Esophagus mucosa (tissue), 1 donor: ENCODE measurements at regions not wholly inside any gene's neighbourhood (a gene's known extent, or its start where the extent isn't known, plus 50 kb on each side); places are given as distances from the start of the nearest gene placed in this dataset.
A peak's percentile ranks its signal among the peaks of the same experiment; 100 is the strongest.

Source experiments
- ATAC-seq: fragments of 200-7000 bp; cut with Tn5 transposase; one replicate; pipeline ENCODE4 v1.9.1; 2020
- donor health status: DM: yes; HTN: yes; CAD: no.

GRCh38 chr3:194218646-194219453 lies 82.9 kb downstream of the HES1 start:
- ATAC-seq, result no peak

- no peak for ATAC-seq
Measured at GRCh38 chr3:194219826-194220410, 84.0 kb downstream of the HES1 start.

GRCh38 chr3:194220901-194221326 lies 85.0 kb downstream of the HES1 start:
- ATAC-seq, result no peak

GRCh38 chr3:194221336-194221735 lies 85.4 kb downstream of the HES1 start:
- peak; percentile 27 for ATAC-seq

GRCh38 chr3:194223951-194224350 lies 88.0 kb downstream of the HES1 start:
- no peak for ATAC-seq

- no peak for ATAC-seq
Measured at GRCh38 chr3:194224471-194225417, 88.8 kb downstream of the HES1 start.

GRCh38 chr3:194225418-194225812 lies 89.5 kb downstream of the HES1 start:
- peak; percentile 54 for ATAC-seq

- ATAC-seq, result no peak
Measured at GRCh38 chr3:194225988-194226663, 90.2 kb downstream of the HES1 start.

GRCh38 chr3:194231929-194232832 lies 96.2 kb downstream of the HES1 start:
- ATAC-seq, result peak; percentile 96

GRCh38 chr3:194233150-194233549 lies 97.2 kb downstream of the HES1 start:
- ATAC-seq, result no peak

- ATAC-seq, result no peak
Measured at GRCh38 chr3:194235160-194235559, 99.2 kb downstream of the HES1 start.

- ATAC-seq, result no peak
Measured at GRCh38 chr3:194237110-194237509, 101.2 kb downstream of the HES1 start.

- ATAC-seq, result no peak
Measured at GRCh38 chr3:194240766-194241165, 104.8 kb downstream of the HES1 start.

- ATAC-seq, result no peak
Measured at GRCh38 chr3:194243172-194243837, 107.4 kb downstream of the HES1 start.

- no peak for ATAC-seq
Measured at GRCh38 chr3:194244167-194244566, 107.0 kb downstream of the CPN2 start.

GRCh38 chr3:194245474-194245873 lies 105.7 kb downstream of the CPN2 start:
- no peak for ATAC-seq

GRCh38 chr3:194245975-194246561 lies 105.1 kb downstream of the CPN2 start:
- ATAC-seq, result no peak

- no peak for ATAC-seq
Measured at GRCh38 chr3:194246709-194247349, 104.3 kb downstream of the CPN2 start.

GRCh38 chr3:194247350-194247740 lies 103.8 kb downstream of the CPN2 start:
- no peak for ATAC-seq
